HEK293 (cell line): ENCODE measurements at regions not wholly inside any gene's neighbourhood (a gene's known extent, or its start where the extent isn't known, plus 50 kb on each side); places are given as distances from the start of the nearest gene placed in this dataset.

ENCODE experiments used
- CTCF ChIA-PET: fragments of 350-600 bp; formaldehyde crosslinking; extraction: SDS; loops from one replicate; lab custom pipeline; 2021; ENCODE audit warnings: antibody characterized with exemption; lab: Yijun Ruan, JAX
- POLR2A ChIA-PET: fragments of 300-600 bp; formaldehyde crosslinking; extraction: SDS; loops from one replicate; lab custom pipeline; 2020; ENCODE audit warnings: antibody characterized with exemption, inconsistent platforms; lab: Yijun Ruan, JAX
- H3K27ac ChIP-seq: fragments of 200-500 bp; sonication (Bioruptor generic); 2 replicates; pipeline ENCODE4 v1.5.1; 2014; ENCODE audit warnings: low read depth, low read length, control low read depth, inconsistent platforms; ENCODE audit errors: extremely low read depth
- H3K36me3 ChIP-seq, 2 experiments: fragments of 200-500 bp in 1 of 2; sonication (Bioruptor generic) in 1 of 2; 1 replicate in 1 of 2; 2 replicates in 1 of 2; pipeline ENCODE4 v1.5.1; 2014 to 2017; ENCODE audit warnings: inconsistent platforms in 2 of 2, low read length in 2 of 2; ENCODE audit not compliant: control insufficient read depth in 2 of 2, insufficient read depth in 1 of 2
- H3K4me1 ChIP-seq: fragments of 200-500 bp; sonication (Bioruptor generic); 2 replicates; pipeline ENCODE4 v1.5.1; 2014; ENCODE audit warnings: mild to moderate bottlenecking, low read length, inconsistent platforms; ENCODE audit not compliant: control insufficient read depth, insufficient read depth
- H3K4me3 ChIP-seq: 2 replicates; pipeline ENCODE4 v1.5.1; 2011; ENCODE audit warnings: low read depth, mild to moderate bottlenecking, control low read depth, low read length, moderate library complexity
- H3K9me3 ChIP-seq: fragments of 200-500 bp; sonication (Bioruptor generic); 2 replicates; pipeline ENCODE4 v1.5.1; 2014; ENCODE audit warnings: low read depth, low read length, inconsistent platforms; ENCODE audit not compliant: control insufficient read depth, insufficient read depth
- GLI2 ChIP-seq: fragments of 450-650 bp; formaldehyde crosslinking; IDR thresholded peaks from 2 replicates; pipeline ENCODE4; 2017; ENCODE audit warnings: missing biosample characterization, missing genetic modification characterization, low read depth, borderline replicate concordance
- GLIS1 ChIP-seq: fragments of 450-650 bp; formaldehyde crosslinking; IDR thresholded peaks from 2 replicates; pipeline ENCODE4 v1.5.1; 2016; ENCODE audit warnings: missing biosample characterization, missing genetic modification characterization
- HOXC10 ChIP-seq: sonication (generic); formaldehyde crosslinking; IDR thresholded peaks from 2 replicates; pipeline ENCODE4 v1.8.1; 2023; ENCODE audit warnings: mild to moderate bottlenecking, missing genetic modification reagents
- MYNN ChIP-seq: fragments of 450-650 bp; formaldehyde crosslinking; IDR thresholded peaks from 2 replicates; pipeline ENCODE4 v1.5.1; 2016; ENCODE audit warnings: missing biosample characterization, missing genetic modification characterization, borderline replicate concordance
- PRDM4 ChIP-seq: fragments of 450-650 bp; formaldehyde crosslinking; IDR thresholded peaks from 2 replicates; pipeline ENCODE4 v1.5.1; 2017; ENCODE audit warnings: missing biosample characterization, missing genetic modification characterization
- PRDM6 ChIP-seq: fragments of 450-650 bp; formaldehyde crosslinking; IDR thresholded peaks from 2 replicates; pipeline ENCODE4 v1.5.1; 2017; ENCODE audit warnings: missing biosample characterization, missing genetic modification characterization
- TRIM28 ChIP-seq: IDR thresholded peaks from 2 replicates; pipeline ENCODE4 v1.6.1; 2011; ENCODE audit warnings: low read length, control low read depth, borderline replicate concordance
- ZBTB26 ChIP-seq: fragments of 450-650 bp; formaldehyde crosslinking; optimal IDR thresholded peaks from 2 replicates; pipeline ENCODE3; 2016; ENCODE audit warnings: missing biosample characterization, mild to moderate bottlenecking, missing genetic modification characterization
- ZNF157 ChIP-seq: fragments of 450-650 bp; formaldehyde crosslinking; IDR thresholded peaks from 2 replicates; pipeline ENCODE4 v1.5.1; 2016; ENCODE audit warnings: missing biosample characterization, missing genetic modification characterization
- ZNF174 ChIP-seq: fragments of 450-650 bp; formaldehyde crosslinking; IDR thresholded peaks from 2 replicates; pipeline ENCODE4 v1.5.0; 2017; ENCODE audit warnings: missing biosample characterization, mild to moderate bottlenecking, missing genetic modification characterization
- ZNF18 ChIP-seq: fragments of 450-650 bp; formaldehyde crosslinking; IDR thresholded peaks from 2 replicates; pipeline ENCODE4 v1.5.1; 2016; ENCODE audit warnings: missing biosample characterization, missing genetic modification characterization
- ZNF202 ChIP-seq: fragments of 450-650 bp; formaldehyde crosslinking; IDR thresholded peaks from 2 replicates; pipeline ENCODE4 v1.5.1; 2016; ENCODE audit warnings: missing biosample characterization, missing genetic modification characterization, borderline replicate concordance
- ZNF223 ChIP-seq: fragments of 450-650 bp; formaldehyde crosslinking; IDR thresholded peaks from 2 replicates; pipeline ENCODE4 v1.5.1; 2016; ENCODE audit warnings: missing biosample characterization, missing genetic modification characterization
- ZNF280C ChIP-seq: fragments of 450-650 bp; formaldehyde crosslinking; IDR thresholded peaks from 2 replicates; pipeline ENCODE4 v1.5.1; 2016; ENCODE audit warnings: missing biosample characterization, missing genetic modification characterization
- ZNF362 ChIP-seq: fragments of 450-650 bp; formaldehyde crosslinking; IDR thresholded peaks from 2 replicates; pipeline ENCODE4 v1.5.1; 2016; ENCODE audit warnings: missing biosample characterization, missing genetic modification characterization
- ZNF394 ChIP-seq: fragments of 450-650 bp; formaldehyde crosslinking; IDR thresholded peaks from 2 replicates; pipeline ENCODE4 v1.5.1; 2016; ENCODE audit warnings: missing biosample characterization, missing genetic modification characterization, mild to moderate bottlenecking, moderate library complexity, borderline replicate concordance
- ZNF580 ChIP-seq: fragments of 450-650 bp; formaldehyde crosslinking; IDR thresholded peaks from 2 replicates; pipeline ENCODE4 v1.5.1; 2016; ENCODE audit warnings: missing biosample characterization, missing genetic modification characterization
- ZNF624 ChIP-seq: fragments of 450-650 bp; formaldehyde crosslinking; IDR thresholded peaks from 2 replicates; pipeline ENCODE4 v1.5.1; 2017; ENCODE audit warnings: missing biosample characterization, missing genetic modification characterization
- ZNF704 ChIP-seq: fragments of 450-650 bp; formaldehyde crosslinking; IDR thresholded peaks from 2 replicates; pipeline ENCODE4 v1.5.1; 2016; ENCODE audit warnings: missing biosample characterization, missing genetic modification characterization
- ZNF830 ChIP-seq: fragments of 450-650 bp; IDR thresholded peaks from 2 replicates; pipeline ENCODE4 v1.5.0; 2018; ENCODE audit warnings: missing biosample characterization, missing genetic modification characterization, low read depth, mild to moderate bottlenecking, moderate library complexity
- ZSCAN5A ChIP-seq: fragments of 450-650 bp; formaldehyde crosslinking; IDR thresholded peaks from 2 replicates; pipeline ENCODE4 v1.5.1; 2016; ENCODE audit warnings: missing biosample characterization, missing genetic modification characterization

- no peak for TF ChIP-seq GLI2
- TF ChIP-seq ZNF362 (tag by site-specific recombination) = no peak
- no peak for TF ChIP-seq PRDM6 (tag by site-specific recombination)
- no peak for TF ChIP-seq ZNF18 (tag by site-specific recombination)
- no peak for TF ChIP-seq ZNF580 (tag by site-specific recombination)
- TF ChIP-seq ZNF223 (tag by site-specific recombination) = no peak
- no peak for TF ChIP-seq ZNF280C (tag by site-specific recombination)
- TF ChIP-seq PRDM4 (tag by site-specific recombination) = no peak
- TF ChIP-seq TRIM28 = no peak
Observed at GRCh38 chr5:168217497-168217896, 73.9 kb upstream of the WWC1 start (continued).

- Histone ChIP-seq H3K27ac (no peak overlapping the region), H3K4me1 (no peaks in the 10 kb centered on the region), H3K9me3 (no peaks in the 10 kb centered on the region), H3K36me3 (no peaks in the 10 kb centered on the region), H3K4me3 (no peak overlapping the region)
- ChIA-PET CTCF (interaction anchor here (0.6 to 3.6 kb wide), 15 partner anchors 21 to 758 kb away, joined by 3 to 24 read pairs (median 3); no protein-coding TSS in a partner anchor), POLR2A (no interaction called here)
- no peak for TF ChIP-seq ZNF394 (tag by site-specific recombination)
- TF ChIP-seq ZNF174 (tag by site-specific recombination) = no peak
- no peak for TF ChIP-seq ZBTB26 (tag by site-specific recombination)
- no peak for TF ChIP-seq ZNF830 (tag by site-specific recombination)
- no peak for TF ChIP-seq ZNF157 (tag by site-specific recombination)
- TF ChIP-seq ZNF624 (tag by site-specific recombination) = no peak
- no peak for TF ChIP-seq ZNF704 (tag by site-specific recombination)
- no peak for TF ChIP-seq ZNF202 (tag by site-specific recombination)
- TF ChIP-seq MYNN = no peak
- TF ChIP-seq ZSCAN5A (tag by site-specific recombination) = no peak
- no peak for TF ChIP-seq HOXC10 (CRISPR knock-in tag)
- TF ChIP-seq PRDM6 (tag by site-specific recombination) = no peak
- TF ChIP-seq GLIS1 (tag by site-specific recombination) = no peak
Observed at GRCh38 chr5:168218746-168219145, 72.7 kb upstream of the WWC1 start.
